NT2/D1 (cell line): ENCODE measurements at regions not wholly inside any gene's neighbourhood (a gene's known extent, or its start where the extent isn't known, plus 50 kb on each side); places are given as distances from the start of the nearest gene placed in this dataset.

Source experiments
- DNase-seq: peaks from one replicate; pipeline ENCODE4 v3.0.0-alpha.2; 2011; ENCODE audit warnings: low read depth, low spot score
- H3K27me3 ChIP-seq: 2 replicates; pipeline ENCODE4 v1.6.0; 2011; ENCODE audit warnings: mild to moderate bottlenecking; ENCODE audit not compliant: insufficient read length, insufficient read depth
- H3K36me3 ChIP-seq: 2 replicates; pipeline ENCODE4 v1.6.1; 2011; ENCODE audit warnings: mild to moderate bottlenecking, low read length, mixed read lengths; ENCODE audit not compliant: insufficient read depth, insufficient read length
- H3K4me1 ChIP-seq: 2 replicates; pipeline ENCODE4 v1.5.1; 2011; ENCODE audit not compliant: insufficient read depth, insufficient read length
- H3K4me3 ChIP-seq: 2 replicates; pipeline ENCODE4 v1.5.1; 2011; ENCODE audit warnings: low read depth; ENCODE audit not compliant: insufficient read length
- H3K9ac ChIP-seq: 2 replicates; pipeline ENCODE4 v1.6.0; 2011; ENCODE audit warnings: low read depth; ENCODE audit not compliant: insufficient read length
- H3K9me3 ChIP-seq: 2 replicates; pipeline ENCODE4 v1.5.1; 2011; ENCODE audit warnings: mild to moderate bottlenecking, low read length; ENCODE audit not compliant: insufficient read depth
- SUZ12 ChIP-seq: IDR thresholded peaks from 2 replicates; pipeline ENCODE4 v1.6.1; 2011; ENCODE audit not compliant: insufficient read length, insufficient read depth; ENCODE audit errors: extremely low read depth
- YY1 ChIP-seq: IDR thresholded peaks from 2 replicates; pipeline ENCODE4 v1.6.1; 2011; ENCODE audit not compliant: insufficient read length, insufficient read depth
- ZNF274 ChIP-seq: IDR thresholded peaks from 2 replicates; pipeline ENCODE4 v1.6.1; 2011; ENCODE audit warnings: mild to moderate bottlenecking, low read depth, low read length

DNA sequence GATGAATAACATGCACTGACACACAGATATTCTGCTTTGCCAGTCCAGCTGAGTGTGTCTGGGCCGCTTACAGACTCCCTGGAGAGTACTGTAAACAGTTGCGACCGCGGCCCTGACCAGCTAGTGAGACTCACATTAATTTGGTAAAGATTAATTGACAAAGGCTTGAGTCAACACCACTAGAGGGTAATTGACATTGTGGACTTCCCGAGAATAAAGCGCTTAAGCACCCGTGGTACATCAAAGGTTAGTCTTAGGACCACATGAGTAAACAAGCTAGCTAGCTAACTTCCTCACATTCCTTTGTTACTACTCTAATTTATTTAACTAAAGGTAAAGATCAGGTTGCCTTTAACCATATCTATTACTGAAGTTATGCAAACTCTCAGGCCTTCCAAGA is 624.4 kb upstream of the ARGLU1 start:
- no peak for DNase-seq
- TF ChIP-seq YY1 (no peak), SUZ12 (no peak), ZNF274 (no peak)
- Histone ChIP-seq H3K36me3 (no peaks in the 10 kb centered on the region), H3K9me3 (peaks cover 10% of the 10 kb centered on the region), H3K4me3 (no peak overlapping the region), H3K4me1 (no peaks in the 10 kb centered on the region), H3K27me3 (no peaks in the 10 kb centered on the region), H3K9ac (no peak overlapping the region)

DNA sequence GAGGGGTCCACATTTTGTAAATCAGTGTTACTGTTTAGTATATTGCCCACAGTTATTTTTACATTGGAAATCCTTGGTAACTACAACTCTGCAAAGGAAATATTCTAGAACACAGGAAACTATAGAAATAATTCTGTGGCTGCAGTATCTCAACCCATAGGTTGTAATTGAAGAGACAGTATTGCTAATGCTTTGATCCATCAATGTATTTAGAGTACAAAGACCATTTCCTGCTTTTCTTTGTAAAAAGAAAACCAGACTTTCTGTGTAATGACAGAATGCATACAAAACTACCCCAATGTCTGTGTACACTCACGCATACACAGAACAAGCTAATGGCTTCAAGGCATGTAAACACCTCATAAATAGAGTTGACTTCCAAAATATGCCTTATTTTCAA is 622.1 kb upstream of the ARGLU1 start:
- TF ChIP-seq SUZ12 (no peak), ZNF274 (no peak), YY1 (no peak)
- Histone ChIP-seq H3K27me3 (no peaks in the 10 kb centered on the region), H3K9me3 (peaks cover 10% of the 10 kb centered on the region), H3K4me3 (no peak overlapping the region), H3K9ac (no peak overlapping the region), H3K36me3 (no peaks in the 10 kb centered on the region), H3K4me1 (no peaks in the 10 kb centered on the region)
- no peak for DNase-seq

DNA sequence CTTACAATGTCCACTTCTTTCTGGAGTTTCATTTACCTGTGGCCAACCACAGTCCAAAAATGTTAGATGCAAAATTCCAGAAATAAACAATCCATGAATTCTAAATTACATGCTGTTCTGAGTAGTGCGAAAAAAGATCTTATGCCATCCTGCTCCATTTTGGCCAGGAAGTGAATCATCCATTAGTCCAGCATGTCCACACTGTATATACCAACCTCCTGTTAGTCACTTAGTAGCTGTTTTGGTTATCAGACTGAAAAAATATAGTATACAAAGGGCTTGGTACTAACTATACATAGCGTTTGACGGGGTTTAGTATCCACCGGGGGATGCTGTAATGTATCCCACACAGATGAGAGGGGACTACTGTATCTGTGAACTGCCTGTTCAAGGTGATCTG is 618.0 kb upstream of the ARGLU1 start:
- Histone ChIP-seq H3K9ac (no peak overlapping the region), H3K4me1 (no peaks in the 10 kb centered on the region), H3K27me3 (no peaks in the 10 kb centered on the region), H3K36me3 (no peaks in the 10 kb centered on the region), H3K9me3 (no peaks in the 10 kb centered on the region), H3K4me3 (no peak overlapping the region)
- DNase-seq: no peak
- no peak for TF ChIP-seq SUZ12
- TF ChIP-seq YY1: no peak
- no peak for TF ChIP-seq ZNF274

DNA sequence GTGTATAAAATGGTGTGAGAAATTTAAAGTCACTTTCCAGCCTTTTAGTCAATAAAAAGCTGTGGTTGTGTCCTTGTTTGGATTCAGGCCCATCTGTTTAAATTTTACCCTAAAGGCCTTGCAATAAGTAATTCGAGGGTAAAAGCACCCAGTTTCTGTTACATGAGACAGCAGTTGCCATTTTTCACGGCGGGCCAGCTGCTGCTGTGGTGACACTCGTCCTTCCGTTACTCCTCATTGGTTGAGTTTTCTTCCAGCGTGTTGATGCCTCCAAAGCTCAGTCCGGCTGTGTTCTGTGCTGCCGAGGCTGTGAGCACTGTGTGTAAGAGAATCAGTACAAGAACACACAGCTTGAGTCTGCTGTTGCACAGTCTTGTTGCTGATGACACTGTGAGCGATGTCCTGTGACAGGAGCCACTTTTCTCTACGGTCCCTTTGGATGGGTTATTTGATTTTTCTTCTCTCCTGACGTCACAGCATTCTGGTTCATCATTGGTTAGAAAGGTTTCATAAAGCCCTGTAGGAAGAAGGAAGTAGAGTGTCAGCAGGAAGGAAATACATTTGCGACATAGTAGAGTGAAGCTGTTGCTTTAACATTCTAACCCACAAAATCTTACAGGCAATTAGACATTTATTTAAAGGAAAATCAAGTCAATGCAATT is 602.5 kb upstream of the ARGLU1 start:
- TF ChIP-seq ZNF274: no peak
- no peak for TF ChIP-seq YY1
- no peak for TF ChIP-seq SUZ12
- H3K4me3 ChIP-seq: no peak overlapping the region
- no peak for DNase-seq
- H3K9ac ChIP-seq: no peak overlapping the region
- no peaks in the 10 kb centered on the region for H3K9me3 ChIP-seq
- no peaks in the 10 kb centered on the region for H3K27me3 ChIP-seq
- H3K4me1 ChIP-seq: no peaks in the 10 kb centered on the region
- H3K36me3 ChIP-seq: no peaks in the 10 kb centered on the region

DNA sequence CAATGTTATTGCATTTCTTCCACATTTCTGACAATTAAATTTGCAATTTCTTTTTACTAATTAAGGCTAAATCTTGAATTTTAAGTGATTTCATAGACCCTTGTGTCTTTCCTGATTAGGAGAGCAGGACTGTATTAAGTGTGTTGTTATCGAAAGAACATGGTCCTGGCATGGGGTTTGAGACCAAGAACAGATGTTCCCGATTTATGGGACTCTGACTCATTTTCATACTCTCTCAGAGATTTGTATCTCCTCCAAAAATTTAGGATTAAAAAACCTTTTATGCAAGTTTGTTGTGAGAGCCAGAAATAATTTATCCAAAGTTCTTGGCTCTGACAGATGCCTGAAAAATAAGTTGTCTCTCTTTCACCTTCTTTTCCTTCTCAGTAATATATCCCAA is 589.3 kb upstream of the ARGLU1 start:
- Histone ChIP-seq H3K27me3 (no peaks in the 10 kb centered on the region), H3K36me3 (no peaks in the 10 kb centered on the region), H3K9ac (no peak overlapping the region), H3K4me1 (no peaks in the 10 kb centered on the region), H3K4me3 (no peak overlapping the region), H3K9me3 (no peaks in the 10 kb centered on the region)
- no peak for DNase-seq
- TF ChIP-seq ZNF274 (no peak), SUZ12 (no peak), YY1 (no peak)

DNA sequence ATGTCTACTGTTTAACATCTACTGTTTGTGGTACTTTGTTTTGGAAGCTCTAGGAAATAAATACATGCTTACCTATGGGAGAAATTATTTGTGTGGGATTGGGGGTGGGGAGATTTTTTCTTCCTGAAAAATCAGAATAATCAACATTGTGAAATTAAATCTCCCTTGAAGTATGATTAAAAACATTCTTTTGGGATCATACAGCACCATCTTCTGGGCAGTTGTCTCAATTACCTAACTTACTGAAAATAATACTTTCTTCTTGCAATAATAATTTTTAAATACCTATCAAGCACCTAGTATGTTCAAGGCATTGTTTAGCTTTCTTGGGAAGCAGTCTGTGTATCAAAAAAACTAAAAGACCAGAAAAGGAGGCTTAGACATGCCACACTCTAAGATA is 576.5 kb upstream of the ARGLU1 start:
- Histone ChIP-seq H3K9me3 (no peaks in the 10 kb centered on the region), H3K4me3 (no peak overlapping the region), H3K36me3 (no peaks in the 10 kb centered on the region), H3K4me1 (no peaks in the 10 kb centered on the region), H3K27me3 (no peaks in the 10 kb centered on the region), H3K9ac (no peak overlapping the region)
- DNase-seq: no peak
- TF ChIP-seq YY1 (no peak), SUZ12 (no peak), ZNF274 (no peak)

DNA sequence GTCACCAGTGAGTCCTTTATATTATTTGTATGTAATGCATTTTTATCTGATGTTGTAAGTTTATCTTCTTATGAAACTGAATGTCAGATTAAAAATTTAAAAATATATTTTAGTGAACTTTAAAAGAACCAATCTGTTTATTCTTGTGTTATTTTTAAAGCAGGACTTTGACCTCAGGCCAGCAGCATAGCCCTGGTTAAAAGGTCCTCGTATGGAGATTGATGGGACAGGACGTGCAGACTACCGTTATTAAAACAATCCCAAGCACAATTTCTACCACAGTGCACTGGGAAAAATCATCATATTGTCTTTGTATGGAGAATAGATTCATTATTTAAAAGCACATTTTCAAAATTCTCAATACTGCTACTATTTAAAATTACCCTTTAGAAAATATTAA is 573.8 kb upstream of the ARGLU1 start:
- Histone ChIP-seq H3K4me3 (no peak overlapping the region), H3K36me3 (no peaks in the 10 kb centered on the region), H3K27me3 (no peaks in the 10 kb centered on the region), H3K9me3 (no peaks in the 10 kb centered on the region), H3K9ac (no peak overlapping the region), H3K4me1 (no peaks in the 10 kb centered on the region)
- DNase-seq: no peak
- TF ChIP-seq SUZ12: no peak
- TF ChIP-seq ZNF274: no peak
- no peak for TF ChIP-seq YY1
